HG03565 (cell line): ENCODE measurements at regions not wholly inside any gene's neighbourhood (a gene's known extent, or its start where the extent isn't known, plus 50 kb on each side); places are given as distances from the start of the nearest gene placed in this dataset.

Experiments used
- ATAC-seq: cut with Tn5 transposase; IDR thresholded peaks from one replicate; pipeline ENCODE4 v1.9.1; 2021; ENCODE audit warnings: mild to moderate bottlenecking, moderate library complexity; ENCODE audit not compliant: unreplicated experiment

- ATAC-seq, result no peak
Measured at GRCh38 chr18:11279461-11279860, 130.1 kb upstream of the PIEZO2 start.

GRCh38 chr18:11276678-11277077 lies 127.3 kb upstream of the PIEZO2 start:
- no peak for ATAC-seq

GRCh38 chr18:11274144-11274794 lies 124.9 kb upstream of the PIEZO2 start:
- ATAC-seq, result no peak

- ATAC-seq, result no peak
Measured at GRCh38 chr18:11272516-11272915, 123.1 kb upstream of the PIEZO2 start.

- ATAC-seq, result no peak
Measured at GRCh38 chr18:11271954-11272353, 122.6 kb upstream of the PIEZO2 start.

GRCh38 chr18:11269257-11269656 lies 119.9 kb upstream of the PIEZO2 start:
- no peak for ATAC-seq

GRCh38 chr18:11268741-11269233 lies 119.4 kb upstream of the PIEZO2 start:
- ATAC-seq, result no peak

GRCh38 chr18:11268153-11268552 lies 118.8 kb upstream of the PIEZO2 start:
- ATAC-seq, result no peak

- no peak for ATAC-seq
Measured at GRCh38 chr18:11266781-11267480, 117.6 kb upstream of the PIEZO2 start.

- no peak for ATAC-seq
Measured at GRCh38 chr18:11261486-11261885, 112.1 kb upstream of the PIEZO2 start.

- ATAC-seq, result no peak
Measured at GRCh38 chr18:11260961-11261461, 111.6 kb upstream of the PIEZO2 start.

- ATAC-seq, result no peak
Measured at GRCh38 chr18:11259469-11260150, 110.2 kb upstream of the PIEZO2 start.

GRCh38 chr18:11258039-11258610 lies 108.8 kb upstream of the PIEZO2 start:
- ATAC-seq, result no peak

- ATAC-seq, result no peak
Measured at GRCh38 chr18:11256251-11256650, 106.9 kb upstream of the PIEZO2 start.

- ATAC-seq, result no peak
Measured at GRCh38 chr18:11251891-11252270, 102.5 kb upstream of the PIEZO2 start.

GRCh38 chr18:11251229-11251890 lies 102.0 kb upstream of the PIEZO2 start:
- ATAC-seq, result no peak

- ATAC-seq, result no peak
Measured at GRCh38 chr18:11249391-11249790, 100.0 kb upstream of the PIEZO2 start.

GRCh38 chr18:11247381-11247970 lies 98.1 kb upstream of the PIEZO2 start:
- ATAC-seq, result no peak

- no peak for ATAC-seq
Measured at GRCh38 chr18:11246495-11247300, 97.3 kb upstream of the PIEZO2 start.

- no peak for ATAC-seq
Measured at GRCh38 chr18:11245879-11246278, 96.5 kb upstream of the PIEZO2 start.
